ENCODE measurements at regions not wholly inside any gene's neighbourhood (a gene's known extent, or its start where the extent isn't known, plus 50 kb on each side); places are given as distances from the start of the nearest gene placed in this dataset.

DNA sequence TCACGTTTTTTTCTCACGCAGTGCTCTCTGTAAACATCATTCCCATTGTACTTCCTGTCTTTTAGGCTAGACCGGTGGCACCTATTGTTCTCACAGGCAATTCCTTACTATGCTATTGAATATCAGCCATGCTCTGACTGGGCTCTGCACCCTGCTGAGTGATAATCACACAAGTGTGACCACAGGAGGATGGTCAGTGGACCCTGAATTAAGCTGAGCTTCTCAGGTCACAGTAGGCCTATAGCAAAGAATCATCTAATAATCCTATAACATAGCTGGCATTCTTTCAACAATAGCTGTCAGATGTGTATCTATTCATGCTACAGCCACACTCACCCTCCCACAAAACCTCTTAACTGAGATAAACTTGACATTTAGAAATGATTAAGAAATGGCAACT lies 2399.8 kb upstream of the TENM3 start:
- DNase-seq (ENCODE audit: low spot score) = no peak

DNA sequence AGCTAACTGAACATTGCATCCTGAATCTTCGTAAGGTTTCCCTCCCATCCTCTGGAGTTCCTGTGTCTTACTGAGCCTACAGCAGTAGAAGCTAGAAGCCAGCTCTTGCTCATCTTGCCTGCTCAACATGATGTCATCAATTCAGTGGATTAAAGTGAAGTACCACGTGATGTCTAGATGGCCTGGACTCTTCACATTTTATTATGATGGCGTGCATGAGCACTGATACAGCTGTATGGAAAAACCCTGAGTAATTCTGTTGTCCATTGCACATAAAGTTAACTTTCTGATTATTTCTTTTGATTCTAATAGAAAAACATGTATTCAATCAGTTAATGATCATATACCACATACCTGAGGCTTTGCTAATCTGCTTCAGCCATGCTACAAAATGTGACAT lies 2387.7 kb upstream of the TENM3 start:
- DNase-seq (ENCODE audit: low spot score) = no peak

DNA sequence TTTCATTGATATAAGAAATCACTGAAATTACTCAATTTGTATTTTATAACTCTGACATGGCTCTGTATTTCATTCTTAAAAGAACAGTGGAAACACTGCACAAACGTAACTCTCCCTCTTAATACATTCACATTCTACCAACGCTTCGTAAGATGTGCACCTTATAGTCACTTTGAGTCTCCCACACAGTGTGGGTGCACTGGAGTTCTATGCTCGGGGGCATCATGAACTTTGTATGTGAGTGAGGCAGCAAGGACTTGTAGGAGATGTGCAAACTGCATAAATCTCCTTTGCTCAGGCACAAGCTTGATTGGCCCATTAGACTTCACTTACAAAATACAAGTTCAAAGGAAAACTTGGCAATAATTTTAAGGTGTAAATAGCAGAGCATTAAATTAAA lies 2385.0 kb upstream of the TENM3 start:
- no peak for DNase-seq (ENCODE audit: low spot score)

DNA sequence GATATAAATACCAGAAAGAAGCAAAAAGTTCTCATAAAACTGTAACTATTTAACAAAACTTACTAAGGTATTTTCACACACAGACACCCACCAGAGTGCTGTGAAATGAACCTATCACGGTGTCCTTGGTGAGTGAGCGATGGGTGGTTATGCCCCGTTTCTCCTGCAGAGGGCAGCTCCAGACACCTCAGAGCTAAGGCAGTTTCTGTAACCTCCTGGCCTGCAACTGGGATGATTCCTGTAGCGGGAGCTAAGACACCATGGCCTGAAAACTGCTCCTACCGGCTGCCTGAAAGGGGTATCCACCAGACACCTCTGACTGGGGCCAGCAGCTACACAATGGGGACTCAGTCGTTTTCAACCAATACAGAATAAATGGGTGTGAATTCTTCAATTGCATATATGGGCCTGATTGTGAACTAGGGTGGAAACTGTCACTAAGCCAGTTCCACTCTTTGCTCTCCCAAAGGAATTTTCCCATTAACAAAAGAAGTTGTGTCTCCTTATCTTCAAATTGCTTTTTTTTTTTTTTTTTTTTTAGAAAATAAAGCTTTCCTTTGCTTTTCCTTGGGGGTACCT lies 2375.8 kb upstream of the TENM3 start:
- DNase-seq (ENCODE audit: low spot score) = no peak

DNA sequence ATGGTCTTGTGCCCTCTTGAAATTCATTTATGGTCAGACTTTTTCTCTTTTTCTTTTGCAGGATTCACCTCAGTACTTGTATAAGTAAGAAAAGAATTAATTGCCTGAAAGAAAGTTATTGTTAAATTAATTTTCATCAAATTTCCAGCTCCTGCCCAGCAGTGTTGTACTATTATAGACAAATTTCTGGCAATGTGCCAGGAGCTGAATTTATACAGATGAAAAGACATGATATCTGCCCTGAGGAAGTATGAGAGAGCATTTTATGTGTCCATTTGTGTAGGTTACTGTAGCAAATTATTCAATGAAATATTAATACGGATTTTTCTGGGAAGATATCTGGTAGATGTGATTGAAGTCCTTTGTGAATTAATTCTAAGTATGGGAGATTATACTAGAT lies 2371.5 kb upstream of the TENM3 start:
- no peak for DNase-seq (ENCODE audit: low spot score)

DNA sequence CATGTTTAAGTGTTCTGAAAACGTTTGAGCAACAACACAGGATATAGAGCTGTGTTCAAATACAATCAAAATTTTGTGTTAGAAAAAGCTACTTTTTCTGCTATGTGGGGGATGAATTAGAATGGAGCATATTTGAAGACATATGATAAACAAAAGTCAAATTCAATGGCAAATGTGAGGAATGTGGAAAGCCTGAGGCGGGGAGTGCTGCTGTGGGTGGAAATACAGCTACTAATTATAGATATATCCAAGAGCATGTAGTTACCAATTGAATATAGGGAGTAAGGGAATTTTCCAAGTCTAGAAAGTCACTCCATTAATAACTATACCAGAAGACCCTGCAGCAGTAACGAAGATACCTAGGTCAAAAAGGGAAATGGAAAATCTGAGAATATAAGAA lies 2370.4 kb upstream of the TENM3 start:
- DNase-seq (ENCODE audit: low spot score) = no peak

DNA sequence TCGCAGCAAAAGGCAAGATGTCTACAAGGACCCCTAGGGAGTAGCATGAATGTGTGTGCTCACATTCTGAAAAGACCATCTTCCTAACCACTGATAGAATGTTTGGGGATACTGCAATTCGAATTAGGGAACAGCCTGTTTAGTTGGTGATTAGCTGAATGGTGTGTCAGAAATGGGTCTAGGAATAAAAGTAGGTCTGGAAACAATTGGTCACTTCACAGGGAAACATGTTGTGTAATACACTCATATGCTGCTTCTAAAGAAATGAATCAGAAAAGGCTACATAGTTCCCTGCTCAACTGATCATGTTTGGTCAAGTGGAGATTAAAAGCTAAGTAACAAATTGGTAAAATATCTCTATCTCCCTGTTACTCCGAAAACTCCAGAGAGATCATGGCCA lies 2362.4 kb upstream of the TENM3 start:
- no peak for DNase-seq (ENCODE audit: low spot score)

DNA sequence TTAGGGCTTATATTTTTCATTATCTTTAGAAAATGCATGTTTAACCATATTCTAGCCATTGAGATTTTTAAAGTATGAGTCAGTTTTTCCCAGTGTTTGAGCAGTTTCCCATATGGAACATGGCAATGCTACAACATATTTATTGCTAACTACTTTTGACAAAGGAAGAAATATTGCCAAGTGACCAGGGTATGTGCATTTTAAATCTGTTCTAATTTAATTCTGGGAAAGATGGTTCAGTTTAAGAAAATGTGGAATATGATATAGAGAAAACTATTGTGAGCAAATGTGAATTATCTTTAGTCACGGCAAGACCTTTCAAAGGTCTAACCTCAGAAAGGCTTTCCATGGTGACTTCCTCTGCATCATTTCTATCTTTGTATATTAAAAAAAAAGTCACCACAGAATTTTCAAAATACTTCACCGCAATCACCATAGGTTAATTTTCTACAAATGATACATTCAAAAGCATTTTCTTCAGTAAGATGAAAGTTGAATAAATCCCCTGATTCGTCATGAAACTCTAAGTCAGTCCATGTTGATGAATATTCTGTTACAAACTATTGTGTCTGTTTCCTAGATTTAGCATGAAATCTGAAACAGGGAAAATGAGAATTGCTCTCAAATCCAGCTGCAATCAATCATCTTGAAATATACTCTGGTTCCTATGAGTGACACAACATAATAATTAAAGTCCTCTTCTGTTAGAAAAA lies 2349.0 kb upstream of the TENM3 start:
- DNase-seq (ENCODE audit: low spot score) = no peak

DNA sequence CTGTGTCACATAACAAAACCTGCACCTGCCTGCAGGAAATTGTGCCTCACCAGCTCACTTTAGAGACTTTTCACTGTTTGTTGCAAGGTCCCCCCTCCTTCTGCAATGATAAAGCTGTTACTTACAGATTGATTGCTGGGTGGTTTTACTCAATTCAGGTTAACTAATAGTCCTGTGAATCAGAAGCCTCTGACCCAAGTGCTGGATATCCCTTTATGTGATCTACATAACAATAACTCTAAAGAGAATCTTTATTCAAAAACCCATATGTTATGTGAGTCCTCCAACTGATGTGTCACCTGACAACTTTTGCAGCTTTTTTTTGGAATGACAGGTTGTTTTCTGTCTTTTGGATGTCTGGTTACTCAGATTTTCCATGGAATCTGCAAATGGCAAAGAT lies 2323.6 kb upstream of the TENM3 start:
- DNase-seq (ENCODE audit: low spot score) = no peak

DNA sequence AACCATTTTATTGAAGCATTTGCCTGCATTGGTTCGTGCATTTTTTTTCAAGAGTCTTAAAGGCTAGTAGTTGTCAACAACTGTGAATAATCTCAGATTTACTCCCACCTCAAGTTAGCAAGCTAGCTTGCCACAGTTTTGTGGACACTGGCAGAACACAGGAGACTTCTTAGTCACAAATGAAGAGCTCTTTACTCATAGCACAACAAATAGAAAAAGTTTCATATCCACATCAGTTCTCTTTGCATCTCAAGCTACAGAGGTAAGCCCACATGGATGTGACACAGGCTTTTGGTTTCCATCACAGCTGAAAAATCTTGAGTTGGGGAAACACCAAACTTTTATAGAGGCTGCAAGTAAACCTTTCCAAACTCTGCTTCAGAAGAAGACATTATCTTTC lies 2315.7 kb upstream of the TENM3 start:
- DNase-seq (ENCODE audit: low spot score) = no peak

DNA sequence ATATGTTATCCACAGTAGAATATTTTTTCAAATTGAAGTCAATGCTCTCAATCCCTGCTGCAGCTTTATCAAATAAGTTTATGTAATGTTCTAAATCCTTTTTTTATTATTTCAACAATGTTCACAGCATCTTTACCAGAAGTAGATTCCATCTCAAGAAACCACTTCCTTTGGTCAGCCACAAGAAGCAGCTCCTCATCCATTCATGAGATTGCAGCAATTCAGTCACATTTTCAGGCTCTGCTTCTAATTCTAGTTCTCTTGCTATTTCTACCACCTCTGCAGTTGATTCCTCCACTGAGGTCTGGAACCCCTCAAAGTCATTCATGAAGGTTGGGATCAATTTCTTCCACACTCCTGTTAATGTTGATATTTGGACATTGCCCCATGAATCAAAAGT lies 2301.3 kb upstream of the TENM3 start:
- no peak for DNase-seq (ENCODE audit: low spot score)

DNA sequence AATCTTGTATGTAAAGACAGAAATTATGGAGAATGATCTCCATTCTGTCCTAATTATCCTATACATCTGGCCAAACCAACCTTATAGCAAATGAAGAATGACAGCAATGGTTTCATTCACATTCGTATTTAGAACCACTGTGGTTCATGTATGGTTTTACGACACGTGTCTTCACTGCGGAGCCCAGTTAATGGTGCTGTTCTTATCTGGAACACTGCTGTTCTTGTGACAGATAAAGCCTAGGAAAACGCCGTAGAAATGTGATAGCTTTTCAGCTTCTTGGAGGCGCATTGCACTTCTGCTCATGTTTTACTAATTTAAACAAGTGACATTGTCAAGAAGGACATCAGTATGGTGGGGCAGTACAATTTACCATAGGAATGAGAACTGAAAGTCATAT lies 2266.4 kb upstream of the TENM3 start:
- no peak for DNase-seq (ENCODE audit: low spot score)

DNA sequence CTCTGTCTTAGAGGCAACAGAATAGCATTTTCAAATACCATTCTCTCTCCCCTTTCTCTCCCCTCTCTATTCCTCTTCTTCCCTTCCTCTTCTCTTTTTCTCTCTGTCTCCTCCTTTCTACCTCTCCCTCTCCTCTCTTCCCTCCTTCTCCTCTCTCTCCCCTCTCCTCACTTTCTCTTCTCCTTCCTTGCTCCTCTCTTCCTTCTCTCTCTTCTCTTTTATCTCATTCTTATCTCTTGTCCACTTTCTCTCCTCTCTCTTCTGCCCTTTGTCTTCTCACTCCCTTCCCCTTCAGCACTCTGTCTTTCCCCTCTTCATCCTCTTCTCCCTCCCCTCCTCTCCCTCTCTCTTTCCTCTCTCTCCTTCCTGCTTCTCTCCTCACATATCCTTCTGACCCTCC lies 2265.8 kb upstream of the TENM3 start:
- DNase-seq (ENCODE audit: low spot score) = no peak

DNA sequence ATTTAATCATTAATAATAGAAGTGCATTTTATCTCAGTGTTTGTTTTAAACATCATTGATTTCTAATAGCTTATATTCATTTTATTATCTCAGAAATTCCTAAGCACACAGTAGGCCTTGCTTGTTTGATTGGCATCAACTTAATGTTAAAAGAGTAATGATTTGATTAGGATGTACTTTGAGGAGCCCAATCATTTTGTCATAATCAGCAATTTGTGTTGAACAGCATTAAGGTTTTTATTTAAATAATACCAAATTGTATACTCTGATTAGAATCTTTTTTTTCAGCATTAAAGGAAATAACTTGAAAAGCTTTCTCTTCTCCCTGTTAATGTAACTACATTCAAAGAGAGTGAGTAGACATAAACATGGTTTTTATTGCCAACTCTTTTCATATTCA lies 2262.0 kb upstream of the TENM3 start:
- no peak for DNase-seq (ENCODE audit: low spot score)

DNA sequence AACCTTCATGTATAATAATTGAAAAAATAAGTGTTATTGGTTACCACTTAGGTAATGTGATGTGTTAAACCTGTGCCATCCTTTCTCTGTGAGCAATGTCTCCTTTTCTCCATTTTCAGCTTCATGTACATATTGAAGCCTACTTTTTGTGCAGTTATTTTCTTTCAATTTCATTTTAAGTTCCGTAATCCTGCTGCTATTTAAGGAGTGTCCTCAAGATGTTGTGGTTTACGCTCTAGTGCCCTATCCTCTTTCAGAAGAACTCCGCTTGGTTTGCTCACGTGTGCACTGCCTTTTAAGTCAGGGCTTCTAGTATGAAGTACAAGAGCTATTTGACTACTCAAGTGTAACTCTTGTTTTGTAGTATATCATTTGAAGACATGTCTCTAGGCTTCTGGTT lies 2253.2 kb upstream of the TENM3 start:
- no peak for DNase-seq (ENCODE audit: low spot score)

DNA sequence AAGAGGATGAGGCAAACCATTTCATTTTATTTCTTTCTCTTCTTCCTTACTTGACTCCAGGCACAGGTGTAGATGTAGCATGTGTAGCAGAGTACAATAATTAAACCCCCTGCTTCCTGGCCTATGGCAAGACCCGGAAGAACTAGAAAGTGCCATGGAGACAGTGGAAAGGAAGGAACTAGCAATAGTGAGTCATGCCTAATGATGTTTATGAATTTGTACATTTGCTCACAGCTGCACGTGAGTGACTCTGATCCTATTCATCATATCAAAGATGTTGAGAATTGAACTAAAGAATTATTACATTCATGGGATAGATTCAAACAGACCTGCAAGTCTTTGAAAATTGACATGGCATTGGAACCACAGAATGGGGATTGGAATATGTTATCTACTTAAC lies 2233.9 kb upstream of the TENM3 start:
- no peak for DNase-seq (ENCODE audit: low spot score)

DNA sequence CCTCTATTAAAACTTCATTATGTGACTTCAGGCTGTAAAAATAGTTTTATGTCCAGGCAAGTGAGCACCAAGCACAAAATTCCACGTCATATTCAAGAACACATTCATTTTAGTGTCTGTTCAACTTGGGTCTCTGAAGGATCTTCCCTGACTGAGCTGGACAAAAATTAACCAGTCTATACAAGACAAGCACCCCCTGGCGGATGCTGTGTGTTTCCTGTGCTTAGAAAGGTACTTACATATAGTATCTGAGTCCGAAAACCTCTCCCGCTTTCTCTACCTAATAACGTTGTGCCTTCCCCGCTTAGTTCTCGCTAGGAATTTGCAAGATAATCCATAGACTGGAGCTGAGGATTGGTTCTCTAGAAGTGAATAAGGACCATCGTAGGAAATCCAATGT lies 2214.5 kb upstream of the TENM3 start:
- DNase-seq (ENCODE audit: low spot score) = no peak

DNA sequence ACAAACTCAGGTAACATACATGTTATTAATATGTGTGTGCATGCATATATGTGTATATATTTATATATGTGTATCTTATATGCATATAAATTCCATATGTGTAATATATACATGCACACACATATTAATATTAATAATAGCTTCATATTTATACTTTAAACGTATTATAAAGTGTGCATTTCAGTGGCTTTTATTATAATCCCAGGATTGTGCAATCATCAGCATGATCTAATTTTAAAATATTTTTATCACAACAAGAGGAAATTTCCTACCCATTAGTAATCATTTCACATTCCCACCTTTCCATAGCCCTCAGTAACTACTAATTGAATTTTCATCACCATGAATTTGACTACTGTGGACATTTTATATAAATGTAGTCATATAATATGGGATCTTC lies 2211.9 kb upstream of the TENM3 start:
- DNase-seq (ENCODE audit: low spot score) = no peak

DNA sequence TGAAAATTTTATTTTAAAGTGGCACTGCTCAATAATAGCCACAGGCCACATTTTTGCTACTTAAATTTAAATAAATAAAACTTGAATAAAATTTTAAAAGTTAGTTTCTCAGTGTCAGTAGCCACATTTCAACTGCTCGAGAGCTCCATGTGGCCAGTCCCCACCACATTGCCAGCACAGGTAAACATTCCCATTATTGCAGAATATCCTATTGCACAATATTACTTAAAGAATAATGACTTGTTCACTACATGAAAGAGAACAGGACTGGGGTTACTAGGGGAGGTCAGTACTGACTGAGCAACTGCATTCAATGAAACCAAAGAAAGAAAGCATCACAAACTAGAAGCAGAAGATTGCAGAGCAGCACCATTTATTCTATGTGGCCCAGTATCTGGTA lies 2201.6 kb upstream of the TENM3 start:
- no peak for DNase-seq (ENCODE audit: low spot score)

DNA sequence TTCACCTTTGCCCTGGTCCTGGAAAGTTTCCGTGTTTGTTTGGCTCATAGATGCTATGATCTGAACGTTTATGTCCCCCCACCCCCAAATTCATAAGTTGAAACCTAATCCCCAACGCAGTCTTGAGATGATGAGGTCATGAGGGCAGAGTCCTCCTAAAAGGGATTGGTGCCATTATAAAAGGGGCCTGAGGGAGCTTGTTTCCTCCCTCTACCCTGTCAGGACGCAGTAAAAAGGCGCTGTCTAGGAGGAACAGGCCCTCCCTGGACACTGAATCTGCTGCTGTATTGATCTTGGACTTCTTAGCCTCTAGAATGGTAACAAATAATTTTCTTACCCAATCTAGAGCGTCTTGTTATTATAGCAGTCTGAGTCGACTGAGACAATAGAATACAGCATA lies 2190.6 kb upstream of the TENM3 start:
- no peak for DNase-seq (ENCODE audit: low spot score)

DNA sequence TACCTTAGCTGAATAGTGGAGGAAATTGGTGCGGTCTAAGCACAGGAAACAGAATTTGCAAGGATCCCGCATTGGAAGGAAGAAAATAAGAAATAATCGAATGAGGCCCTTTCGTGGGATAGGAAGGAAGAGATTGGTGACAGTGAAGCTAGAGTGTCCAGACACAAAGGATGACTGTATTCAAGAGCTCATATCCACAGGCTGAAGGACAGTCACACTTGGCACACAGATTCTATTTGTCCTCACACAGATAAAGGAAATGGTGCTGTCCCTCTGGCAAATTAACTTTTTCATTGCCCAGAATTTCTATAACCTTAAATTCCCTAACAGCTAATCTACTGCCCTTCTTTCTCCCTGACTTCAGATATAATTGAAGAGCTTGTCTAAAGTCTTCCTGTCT lies 2188.9 kb upstream of the TENM3 start:
- no peak for DNase-seq (ENCODE audit: low spot score)

DNA sequence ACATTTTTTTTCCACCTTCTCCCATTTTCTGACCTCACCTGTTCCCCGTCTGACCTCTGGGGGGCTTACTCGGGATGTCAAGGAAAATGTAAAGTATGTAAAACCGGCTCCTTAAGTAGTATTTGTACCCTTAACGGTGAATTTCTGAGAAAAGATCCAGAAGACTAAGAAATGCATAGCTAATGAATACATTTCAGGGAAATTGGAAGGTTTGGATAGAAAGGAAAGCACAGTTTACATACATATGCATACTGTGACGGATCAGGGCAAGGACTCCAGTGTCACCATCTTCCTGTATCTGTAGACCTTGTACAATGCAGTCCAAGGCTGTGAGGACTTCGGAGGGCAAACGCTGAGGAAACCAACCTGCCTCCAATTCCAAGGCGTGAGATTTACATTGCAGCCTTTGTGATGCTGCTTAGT lies 2185.9 kb upstream of the TENM3 start:
- DNase-seq (ENCODE audit: low spot score) = no peak

DNA sequence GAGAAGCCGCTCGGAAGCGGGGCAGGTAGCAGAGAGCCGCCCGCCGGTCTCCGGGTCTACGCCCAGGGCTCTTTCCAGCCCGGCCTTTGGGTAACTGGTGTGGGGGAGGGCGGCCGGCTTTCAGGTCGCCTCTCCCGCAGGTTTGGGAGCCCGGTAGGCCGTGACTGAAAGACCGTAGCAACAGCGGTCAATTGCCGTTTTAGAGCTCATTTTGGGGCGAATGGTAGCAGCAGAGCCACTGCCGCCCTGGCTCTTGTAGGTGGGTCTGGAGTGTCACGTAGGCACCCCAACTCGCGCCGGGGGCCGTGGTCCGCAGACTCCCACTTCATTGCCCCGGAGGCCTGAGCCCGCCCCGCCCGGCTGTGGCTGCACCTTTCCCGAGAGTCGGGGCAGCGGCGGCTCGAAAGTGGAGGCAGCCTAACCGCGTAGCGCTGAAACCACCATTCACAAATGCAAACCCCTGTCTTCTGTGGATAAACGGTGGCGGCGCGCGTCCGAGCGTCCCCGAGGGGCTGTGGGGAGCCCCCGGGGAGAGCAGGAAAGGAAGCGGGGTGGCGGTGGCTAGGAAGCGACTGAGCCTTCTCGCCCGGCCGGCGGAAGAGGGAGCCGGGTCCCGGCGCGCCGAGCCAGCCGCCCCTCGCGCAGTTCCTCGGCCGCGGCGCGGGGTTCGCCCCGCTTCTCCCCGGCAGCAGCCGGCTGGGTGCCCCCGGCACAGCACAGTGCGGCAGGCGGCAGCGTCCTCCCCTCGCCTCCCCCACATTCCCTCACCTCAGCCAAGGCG lies 2185.1 kb upstream of the TENM3 start:
- DNase-seq (ENCODE audit: low spot score) = peak; percentile 2

All from AG08395 (cell line).